Fibroblast of the conjunctiva (primary cell): ENCODE measurements at regions not wholly inside any gene's neighbourhood (a gene's known extent, or its start where the extent isn't known, plus 50 kb on each side); places are given as distances from the start of the nearest gene placed in this dataset.

ENCODE experiments used
- DNase-seq: peaks from one replicate; pipeline ENCODE4 v3.0.0-alpha.2; 2010; ENCODE audit warnings: low read depth

GRCh38 chr5:38099205-38100168 is 158.9 kb upstream of the EGFLAM start:
- DNase-seq, result no peak

- DNase-seq, result no peak
Observed at GRCh38 chr5:38094889-38095288, 163.5 kb upstream of the EGFLAM start.

GRCh38 chr5:38093855-38094254 is 164.5 kb upstream of the EGFLAM start:
- DNase-seq, result no peak

GRCh38 chr5:38086777-38087176 is 171.6 kb upstream of the EGFLAM start:
- DNase-seq, result no peak

GRCh38 chr5:38079620-38080402 is 178.5 kb upstream of the EGFLAM start:
- DNase-seq, result no peak

GRCh38 chr5:38078161-38078560 is 180.2 kb upstream of the EGFLAM start:
- DNase-seq, result no peak

- DNase-seq, result no peak
Observed at GRCh38 chr5:38077652-38078051, 180.7 kb upstream of the EGFLAM start.

GRCh38 chr5:38071831-38072694 is 186.3 kb upstream of the EGFLAM start:
- no peak for DNase-seq

- no peak for DNase-seq
Observed at GRCh38 chr5:38070304-38070950, 187.9 kb upstream of the EGFLAM start.

GRCh38 chr5:38069360-38069759 is 189.0 kb upstream of the EGFLAM start:
- DNase-seq, result no peak

- no peak for DNase-seq
Observed at GRCh38 chr5:38060354-38060753, 198.0 kb upstream of the EGFLAM start.

- DNase-seq, result no peak
Observed at GRCh38 chr5:38059876-38060275, 198.5 kb upstream of the EGFLAM start.

GRCh38 chr5:38051711-38052511 is 206.4 kb upstream of the EGFLAM start:
- no peak for DNase-seq

- DNase-seq, result no peak
Observed at GRCh38 chr5:38048400-38048799, 208.6 kb upstream of the GDNF start.

GRCh38 chr5:38046103-38046502 is 206.3 kb upstream of the GDNF start:
- DNase-seq, result no peak

GRCh38 chr5:38045446-38045845 is 205.6 kb upstream of the GDNF start:
- no peak for DNase-seq

GRCh38 chr5:38039826-38040225 is 200.0 kb upstream of the GDNF start:
- no peak for DNase-seq

GRCh38 chr5:38039091-38039490 is 199.2 kb upstream of the GDNF start:
- no peak for DNase-seq

- no peak for DNase-seq
Observed at GRCh38 chr5:38036765-38037164, 196.9 kb upstream of the GDNF start.

GRCh38 chr5:38032149-38032548 is 192.3 kb upstream of the GDNF start:
- no peak for DNase-seq

- DNase-seq, result no peak
Observed at GRCh38 chr5:38031304-38031703, 191.5 kb upstream of the GDNF start.
